HG03025 (cell line): ENCODE measurements at regions not wholly inside any gene's neighbourhood (a gene's known extent, or its start where the extent isn't known, plus 50 kb on each side); places are given as distances from the start of the nearest gene placed in this dataset.

Experiments
- ATAC-seq: cut with Tn5 transposase; IDR thresholded peaks from one replicate; pipeline ENCODE4 v1.9.1; 2021; ENCODE audit warnings: mild to moderate bottlenecking, moderate library complexity; ENCODE audit not compliant: unreplicated experiment, low FRiP score

DNA sequence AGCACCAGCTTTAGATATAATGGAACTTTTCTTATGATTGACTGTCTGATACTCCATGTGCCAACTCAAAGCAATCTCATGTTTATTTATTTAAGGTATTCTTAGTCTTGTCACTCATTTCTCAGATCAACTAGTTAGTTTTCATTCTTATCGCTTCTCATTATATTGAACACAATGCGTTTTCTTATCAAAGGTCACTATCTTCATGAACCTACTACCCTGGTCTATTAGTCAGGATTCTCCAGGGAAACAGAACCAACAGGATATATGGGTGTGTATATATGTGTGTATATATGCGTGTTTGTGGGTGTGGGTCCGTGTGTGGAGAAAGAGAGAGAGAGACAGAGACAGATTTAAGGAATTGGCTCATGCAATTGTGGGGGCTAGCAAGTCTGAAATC lies 619.9 kb downstream of the ZEB2 start:
- ATAC-seq, result no peak

- ATAC-seq, result no peak
Observed at GRCh38 chr2:143893371-143893770, 626.5 kb downstream of the ZEB2 start.

GRCh38 chr2:143891879-143892308 lies 628.0 kb downstream of the ZEB2 start:
- no peak for ATAC-seq

GRCh38 chr2:143890798-143891197 lies 629.1 kb downstream of the ZEB2 start:
- no peak for ATAC-seq

- no peak for ATAC-seq
Observed at GRCh38 chr2:143889216-143889615, 630.7 kb downstream of the ZEB2 start.

GRCh38 chr2:143885461-143885860 lies 634.5 kb downstream of the ZEB2 start:
- ATAC-seq, result no peak

- ATAC-seq, result no peak
Observed at GRCh38 chr2:143881246-143881645, 638.7 kb downstream of the ZEB2 start.

GRCh38 chr2:143877876-143878530 lies 641.9 kb downstream of the ZEB2 start:
- no peak for ATAC-seq

GRCh38 chr2:143877056-143877455 lies 642.9 kb downstream of the ZEB2 start:
- ATAC-seq, result no peak

- ATAC-seq, result no peak
Observed at GRCh38 chr2:143875295-143876233, 644.4 kb downstream of the ZEB2 start.

DNA sequence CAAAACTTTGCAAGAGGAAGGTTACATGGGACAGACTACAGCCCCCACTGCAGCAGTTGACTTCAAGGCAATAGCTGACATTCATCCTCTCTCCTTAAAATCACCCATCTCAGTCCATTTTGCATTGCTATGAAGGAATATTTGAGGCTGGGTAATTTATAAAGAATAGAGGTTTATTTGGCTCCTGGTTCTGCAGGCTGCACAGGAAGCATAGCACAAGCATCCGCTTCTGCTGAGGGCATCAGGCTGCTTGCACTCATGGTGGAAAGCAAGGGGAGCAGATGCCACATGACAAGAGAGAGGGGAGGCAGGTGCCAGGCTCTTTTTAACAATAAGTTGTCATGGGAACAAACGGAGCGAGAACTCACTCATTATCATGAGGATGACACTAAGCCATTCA lies 646.0 kb downstream of the ZEB2 start:
- ATAC-seq, result no peak

GRCh38 chr2:143870696-143871095 lies 649.2 kb downstream of the ZEB2 start:
- no peak for ATAC-seq

- no peak for ATAC-seq
Observed at GRCh38 chr2:143856978-143857377, 662.9 kb downstream of the ZEB2 start.

GRCh38 chr2:143852759-143853158 lies 667.2 kb downstream of the ZEB2 start:
- ATAC-seq, result no peak

- ATAC-seq, result no peak
Observed at GRCh38 chr2:143850084-143850483, 669.8 kb downstream of the ZEB2 start.

GRCh38 chr2:143847257-143847656 lies 672.7 kb downstream of the ZEB2 start:
- ATAC-seq, result no peak

- ATAC-seq, result no peak
Observed at GRCh38 chr2:143844986-143845385, 674.9 kb downstream of the ZEB2 start.

DNA sequence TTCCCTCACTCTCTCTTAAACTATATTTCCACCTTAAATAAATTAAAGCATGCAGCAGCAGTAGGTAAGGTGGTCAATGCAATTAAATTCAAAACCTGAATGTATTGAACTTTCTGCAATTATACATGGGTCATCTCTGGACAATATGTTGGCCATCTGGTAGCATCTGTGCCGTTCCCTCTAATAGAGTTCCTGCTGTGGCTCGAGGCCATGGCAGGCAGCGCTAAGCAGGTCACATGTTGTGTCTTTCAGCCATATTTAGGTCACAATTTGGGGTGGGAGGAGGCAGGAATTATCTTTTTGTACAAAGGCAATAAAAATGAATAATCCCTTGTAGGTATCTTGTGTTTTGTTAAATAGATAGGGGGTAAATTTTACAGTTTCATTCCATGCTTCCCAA lies 676.2 kb downstream of the ZEB2 start:
- no peak for ATAC-seq

- ATAC-seq, result no peak
Observed at GRCh38 chr2:143842836-143843235, 677.1 kb downstream of the ZEB2 start.

- ATAC-seq, result no peak
Observed at GRCh38 chr2:143841935-143842334, 678.0 kb downstream of the ZEB2 start.

DNA sequence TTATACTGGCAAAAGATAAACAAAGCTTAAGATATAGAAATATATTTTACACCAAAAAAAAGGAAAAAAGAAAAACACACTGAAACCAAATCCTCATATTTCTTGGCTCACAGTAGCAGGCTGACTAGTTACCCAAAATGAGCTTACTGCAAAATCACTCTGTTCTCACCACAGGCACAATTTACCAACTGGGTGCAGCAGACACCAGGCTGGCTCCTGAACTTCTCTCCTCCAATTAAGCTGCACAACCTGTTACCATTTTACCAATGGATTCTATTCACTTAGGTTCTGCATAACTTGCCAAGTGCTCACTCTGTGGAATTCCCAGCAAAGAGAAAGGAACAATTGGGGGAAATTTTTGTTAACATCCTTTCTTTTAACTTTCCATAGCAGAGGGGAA lies 679.3 kb downstream of the ZEB2 start:
- no peak for ATAC-seq

GRCh38 chr2:143840194-143840593 lies 679.7 kb downstream of the ZEB2 start:
- no peak for ATAC-seq
